Loucy (cell line): ENCODE measurements at regions not wholly inside any gene's neighbourhood (a gene's known extent, or its start where the extent isn't known, plus 50 kb on each side); places are given as distances from the start of the nearest gene placed in this dataset.

Source experiments
- H2AFZ ChIP-seq: fragments of 200-600 bp; sonication (generic); 2 replicates; pipeline ENCODE4 v1.6.0; 2016; ENCODE audit warnings: antibody characterized with exemption, mild to moderate bottlenecking, low read length, moderate library complexity
- H3F3A ChIP-seq: fragments of 200-600 bp; 2 replicates; pipeline ENCODE4 v1.6.0; 2016; ENCODE audit warnings: antibody characterized with exemption, low read depth, mild to moderate bottlenecking
- H3K27me3 ChIP-seq: fragments of 200-600 bp; sonication (generic); 2 replicates; pipeline ENCODE4 v1.6.1; 2014; ENCODE audit warnings: low read length, mild to moderate bottlenecking; ENCODE audit not compliant: insufficient read depth, poor library complexity, severe bottlenecking
- H3K36me3 ChIP-seq: fragments of 200-600 bp; sonication (generic); 2 replicates; pipeline ENCODE4 v1.6.1; 2016; ENCODE audit warnings: low read length; ENCODE audit not compliant: insufficient read depth
- H3K4me1 ChIP-seq: fragments of 200-600 bp; sonication (generic); 2 replicates; pipeline ENCODE4 v1.5.1; 2014; ENCODE audit warnings: low read length, mild to moderate bottlenecking; ENCODE audit not compliant: insufficient read depth, poor library complexity, severe bottlenecking
- H3K4me2 ChIP-seq: fragments of 200-600 bp; sonication (generic); 2 replicates; pipeline ENCODE4 v1.6.0; 2014; ENCODE audit warnings: antibody characterized with exemption, low read length, low read depth, mild to moderate bottlenecking; ENCODE audit not compliant: poor library complexity, severe bottlenecking
- H3K4me3 ChIP-seq: fragments of 200-600 bp; sonication (generic); 2 replicates; pipeline ENCODE4 v1.5.1; 2014; ENCODE audit warnings: low read length, mild to moderate bottlenecking, mixed read lengths; ENCODE audit not compliant: poor library complexity, severe bottlenecking
- H3K79me2 ChIP-seq: fragments of 200-600 bp; sonication (generic); 2 replicates; pipeline ENCODE4 v1.6.1; 2014; ENCODE audit warnings: low read length; ENCODE audit not compliant: insufficient read depth
- H3K9ac ChIP-seq: fragments of 200-600 bp; sonication (generic); 2 replicates; pipeline ENCODE4 v1.6.0; 2014; ENCODE audit warnings: mild to moderate bottlenecking, low read depth, low read length, moderate library complexity; ENCODE audit not compliant: poor library complexity, severe bottlenecking
- H3K9me2 ChIP-seq: fragments of 200-600 bp; sonication (generic); replicated peaks from 2 replicates; pipeline ENCODE4 v1.6.1; 2016; ENCODE audit warnings: low read depth, low read length, mixed read lengths
- H3K9me3 ChIP-seq: fragments of 200-600 bp; sonication (generic); 2 replicates; pipeline ENCODE4 v1.6.1; 2014; ENCODE audit warnings: mild to moderate bottlenecking, antibody characterized with exemption, low read length, low read depth; ENCODE audit not compliant: insufficient read depth
- H4K20me1 ChIP-seq: fragments of 200-600 bp; sonication (generic); 2 replicates; pipeline ENCODE4 v1.6.0; 2014; ENCODE audit warnings: antibody characterized with exemption, low read length, mild to moderate bottlenecking; ENCODE audit not compliant: insufficient read depth, poor library complexity, severe bottlenecking
- CTCF ChIP-seq: fragments of 200-600 bp; sonication (generic); conservative IDR thresholded peaks from 2 replicates; pipeline ENCODE4 v1.5.1; 2014; ENCODE audit warnings: mild to moderate bottlenecking, antibody characterized with exemption, low read length
- EZH2phosphoT487 ChIP-seq: fragments of 200-600 bp; IDR thresholded peaks from 2 replicates; pipeline ENCODE4 v1.6.1; 2018; ENCODE audit warnings: antibody characterized with exemption, mild to moderate bottlenecking, moderate library complexity, borderline replicate concordance

- Histone ChIP-seq H3K36me3 (no peaks in the 10 kb centered on the region), H3K79me2 (no peaks in the 10 kb centered on the region), H3K4me2 (no peak overlapping the region), H3K4me3 (no peak overlapping the region), H4K20me1 (no peaks in the 10 kb centered on the region), H3K27me3 (no peaks in the 10 kb centered on the region), H2AFZ (no peak overlapping the region), H3K9ac (no peak overlapping the region), H3K4me1 (no peaks in the 10 kb centered on the region), H3F3A (no peaks in the 10 kb centered on the region), H3K9me3 (no peaks in the 10 kb centered on the region), H3K9me2 (no peaks in the 10 kb centered on the region)
- TF ChIP-seq EZH2phosphoT487 (no peak), CTCF (no peak)
Measured at GRCh38 chr21:17264182-17264581, 248.7 kb upstream of the CXADR start.

GRCh38 chr21:17269760-17270159 is 243.1 kb upstream of the CXADR start:
- Histone ChIP-seq H3F3A (no peaks in the 10 kb centered on the region), H3K4me2 (no peak overlapping the region), H3K9me2 (no peaks in the 10 kb centered on the region), H4K20me1 (no peaks in the 10 kb centered on the region), H3K4me1 (no peaks in the 10 kb centered on the region), H3K9me3 (no peaks in the 10 kb centered on the region), H3K4me3 (no peak overlapping the region), H3K79me2 (no peaks in the 10 kb centered on the region), H3K27me3 (no peaks in the 10 kb centered on the region), H2AFZ (no peak overlapping the region), H3K9ac (no peak overlapping the region), H3K36me3 (no peaks in the 10 kb centered on the region)
- TF ChIP-seq EZH2phosphoT487 (no peak), CTCF (no peak)

- Histone ChIP-seq H3K9ac (no peak overlapping the region), H3K4me1 (no peaks in the 10 kb centered on the region), H3K36me3 (no peaks in the 10 kb centered on the region), H3K27me3 (no peaks in the 10 kb centered on the region), H3K9me2 (no peaks in the 10 kb centered on the region), H3K79me2 (no peaks in the 10 kb centered on the region), H2AFZ (no peak overlapping the region), H3K9me3 (no peaks in the 10 kb centered on the region), H4K20me1 (no peaks in the 10 kb centered on the region), H3F3A (no peaks in the 10 kb centered on the region), H3K4me3 (no peak overlapping the region), H3K4me2 (no peak overlapping the region)
- TF ChIP-seq CTCF: peak; percentile 54
- no peak for TF ChIP-seq EZH2phosphoT487
Measured at GRCh38 chr21:17270229-17270628, 242.6 kb upstream of the CXADR start.
